Right cardiac atrium (tissue), 5 donors: ENCODE measurements at regions not wholly inside any gene's neighbourhood (a gene's known extent, or its start where the extent isn't known, plus 50 kb on each side); places are given as distances from the start of the nearest gene placed in this dataset.

Source experiments
- ATAC-seq, 2 donors: fragments of 200-7000 bp; cut with Tn5 transposase; one replicate each; pipeline versions ENCODE4 v1.8.0 to v1.9.1; 2020; ENCODE audit warnings: moderate library complexity in 2 of 2, mild to moderate bottlenecking in 1 of 2
- DNase-seq, 3 donors: peaks; one replicate each; pipeline ENCODE4 v3.0.0-alpha.2; 2020
- H3K27ac ChIP-seq: one replicate; pipeline ENCODE4 v1.5.1; 2013; ENCODE audit warnings: mild to moderate bottlenecking, low read length, control low read depth, moderate library complexity
- H3K27me3 ChIP-seq: one replicate; pipeline ENCODE4 v1.6.1; 2013; ENCODE audit not compliant: control insufficient read depth, insufficient read depth
- H3K4me1 ChIP-seq: one replicate; pipeline ENCODE4 v1.6.1; 2013; ENCODE audit warnings: low read length; ENCODE audit not compliant: control insufficient read depth, insufficient read depth
- H3K4me3 ChIP-seq: one replicate; pipeline ENCODE4 v1.5.1; 2013; ENCODE audit warnings: low read length, control low read depth
- H3K9me3 ChIP-seq: one replicate; pipeline ENCODE4 v1.6.1; 2013; ENCODE audit warnings: low read length; ENCODE audit not compliant: control insufficient read depth
- WGBS: extraction: QIAGEN DNeasy Blood & Tissue Kit; methylation state at CpG from one replicate; pipeline ENCODE4 v1.1.7; 2013; 5-methylcytosine and 5-hydroxymethylcytosine counted together
- intact Hi-C, 4 donors: fragments of 100-400 bp; cut with DNase I; formaldehyde crosslinking; loops; one replicate each; pipeline versions ENCODE4 v1.11.0 to v1.14.0; 2022 to 2023
- donor health status: healthy with polysubstance abuse.
- donor health status: DM: no; HTN: yes; CAD: no.
- donor health status: DM: no; HTN: no; CAD: no.
- donor health status: DM: no; HTN: yes; CAD: no; lungs with severe emphysema.
- donor health status: DM: yes; HTN: yes; CAD: no.

DNA sequence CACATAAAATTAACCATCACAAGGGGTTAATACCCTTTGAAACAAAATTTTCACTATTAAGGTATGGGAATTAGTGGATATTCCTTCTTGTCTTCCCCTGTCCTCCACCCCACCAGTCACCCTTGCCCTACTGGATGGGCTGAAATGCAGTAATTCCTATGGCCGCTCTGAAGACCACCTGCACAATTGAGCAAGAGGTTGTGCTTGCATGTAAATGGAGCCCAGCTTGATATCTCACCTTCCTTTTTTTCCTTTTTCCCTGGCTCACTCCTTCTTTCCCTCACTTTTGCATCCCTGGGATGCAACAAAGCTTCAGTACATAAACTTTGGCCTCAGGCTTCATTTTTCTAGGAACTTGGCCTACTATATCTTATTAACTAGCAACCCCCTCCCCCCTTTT lies 184.6 kb downstream of the SNX10 start:
- no peaks in the 10 kb centered on the region for H3K27me3 ChIP-seq
- 82% methylated on average over 1 of the region's 1 CpG for WGBS
- no peak overlapping the region for H3K4me3 ChIP-seq
- no peaks in the 10 kb centered on the region for H3K9me3 ChIP-seq
- no peaks in the 10 kb centered on the region for H3K4me1 ChIP-seq
- no peak for ATAC-seq
- DNase-seq: no peak
- intact Hi-C loops: no loop called here
- no peak overlapping the region for H3K27ac ChIP-seq

DNA sequence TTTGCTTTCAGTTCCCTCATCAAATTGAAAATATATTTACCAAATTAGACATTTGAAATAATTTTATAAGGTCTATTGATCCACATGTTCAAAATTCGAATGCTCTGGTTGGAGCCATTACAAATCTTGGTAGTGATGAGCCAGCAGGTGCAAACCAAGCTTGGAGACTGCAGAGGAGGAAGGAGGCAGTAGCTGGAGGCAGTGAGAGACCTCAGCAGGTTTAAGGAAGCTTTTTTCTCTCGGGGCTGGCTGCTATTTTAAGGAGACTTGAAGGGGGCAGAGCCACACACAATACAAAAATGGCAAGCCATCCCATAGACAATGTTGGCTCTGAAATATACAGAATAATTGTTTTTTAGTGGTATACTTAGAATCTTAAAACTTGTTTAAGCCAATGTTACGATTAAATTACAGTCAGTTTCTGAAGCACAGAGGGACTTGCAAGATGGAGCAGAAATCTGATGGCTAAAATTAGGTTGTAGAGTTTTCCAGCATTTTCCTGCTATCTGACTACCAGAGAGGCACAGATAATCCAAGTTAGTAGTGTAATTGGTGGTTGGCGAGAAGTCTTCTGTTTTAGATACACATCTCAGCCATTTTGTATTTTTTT lies 185.8 kb downstream of the SNX10 start:
- H3K27ac ChIP-seq: no peak overlapping the region
- H3K4me3 ChIP-seq: no peak overlapping the region
- 67% methylated on average over 4 of the region's 4 CpGs for WGBS
- no peaks in the 10 kb centered on the region for H3K27me3 ChIP-seq
- H3K4me1 ChIP-seq: no peaks in the 10 kb centered on the region
- ATAC-seq (no peak), DNase-seq (no peak)
- intact Hi-C loops: no loop called here
- no peaks in the 10 kb centered on the region for H3K9me3 ChIP-seq

DNA sequence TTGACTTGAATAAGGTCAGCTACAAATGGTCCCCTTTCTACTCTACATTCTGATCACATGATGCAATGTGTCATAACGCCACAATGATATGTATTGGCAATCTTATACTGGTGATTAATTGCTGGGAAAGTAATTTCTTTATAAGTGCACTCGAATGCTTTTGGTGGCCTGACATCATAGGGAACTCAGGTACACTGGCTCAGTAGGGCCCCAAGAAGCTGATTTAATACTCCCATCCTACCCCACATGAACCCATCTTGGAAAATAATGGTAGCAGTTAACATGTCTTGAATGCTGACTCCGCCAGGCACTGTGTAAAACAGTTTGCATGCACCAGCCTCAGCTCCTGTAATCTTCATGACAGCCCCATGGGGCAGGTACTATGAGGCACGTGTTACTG lies 186.9 kb downstream of the SNX10 start:
- 83% methylated on average over 4 of the region's 4 CpGs for WGBS
- H3K4me3 ChIP-seq: no peak overlapping the region

DNA sequence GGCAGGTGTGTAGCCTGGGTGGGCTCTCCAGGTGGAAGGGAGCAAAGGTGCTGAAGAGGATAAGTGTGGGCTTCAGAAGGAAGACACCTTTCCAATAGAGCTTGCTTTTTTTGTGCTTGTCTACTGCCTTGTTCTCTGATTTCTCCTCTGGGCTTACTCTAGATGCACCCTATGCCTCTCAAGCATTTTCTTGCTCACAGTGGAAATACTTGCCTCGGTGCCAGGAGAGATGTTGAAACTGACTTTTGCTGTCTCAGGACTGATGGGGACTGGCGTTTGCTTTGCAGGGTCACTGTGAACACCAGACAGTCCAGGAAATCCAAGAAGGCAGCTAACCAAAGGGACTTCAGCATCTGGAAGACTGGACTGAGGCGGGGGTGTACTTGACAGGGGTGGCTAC lies 187.9 kb downstream of the SNX10 start:
- Histone ChIP-seq H3K4me1 (no peaks in the 10 kb centered on the region), H3K27me3 (no peaks in the 10 kb centered on the region), H3K27ac (no peak overlapping the region), H3K9me3 (no peaks in the 10 kb centered on the region), H3K4me3 (no peak overlapping the region)
- 73% methylated on average over 3 of the region's 3 CpGs for WGBS
- intact Hi-C loops: no loop called here
- no peak for DNase-seq
- ATAC-seq: no peak

More for the DNA sequence above, 186.9 kb downstream of the SNX10 start:
- no peaks in the 10 kb centered on the region for H3K4me1 ChIP-seq
- ATAC-seq (no peak), DNase-seq (no peak)
- H3K27ac ChIP-seq: no peak overlapping the region
- H3K27me3 ChIP-seq: no peaks in the 10 kb centered on the region
- no peaks in the 10 kb centered on the region for H3K9me3 ChIP-seq
- intact Hi-C loops: no loop called here

DNA sequence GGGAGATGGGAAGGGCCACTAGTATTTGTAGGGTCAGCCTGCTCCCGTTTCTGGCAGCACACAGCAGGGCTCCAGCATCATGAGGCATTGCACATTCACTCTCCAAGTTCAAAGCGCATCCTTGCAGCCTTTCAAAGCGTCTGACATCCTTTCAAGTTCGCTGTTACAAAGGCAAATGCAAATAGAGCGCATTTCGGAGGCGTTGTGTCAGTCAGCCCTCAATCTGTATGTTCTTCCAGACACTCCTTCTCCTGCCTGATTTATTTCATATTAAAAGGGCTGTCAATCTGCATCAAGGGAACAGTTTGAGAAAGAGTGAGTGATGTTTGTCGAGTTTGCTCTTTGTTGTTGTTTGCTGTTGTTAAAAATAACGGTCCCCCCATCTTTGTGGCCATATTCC lies 188.5 kb downstream of the SNX10 start:
- 73% methylated on average over 9 of the region's 9 CpGs for WGBS
- H3K4me1 ChIP-seq: no peaks in the 10 kb centered on the region

DNA sequence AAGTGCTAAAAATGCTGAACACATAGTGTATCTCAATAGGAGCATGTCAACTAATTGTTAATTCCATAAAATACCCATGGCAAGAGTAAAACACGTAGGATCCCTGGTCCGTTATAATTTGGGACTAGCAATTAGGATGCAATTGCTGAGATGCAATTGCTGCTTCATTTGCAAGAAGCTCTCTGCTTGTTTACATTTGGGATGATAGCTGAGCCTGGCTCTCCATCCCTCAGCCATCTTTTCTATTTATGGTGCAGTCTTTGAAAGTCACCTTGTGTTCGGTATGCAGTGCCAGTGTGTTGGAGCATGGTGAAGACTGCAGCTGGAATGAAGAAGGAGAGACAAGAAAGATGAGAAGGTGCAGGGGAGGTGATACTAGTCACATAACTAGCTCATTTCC lies 191.3 kb downstream of the SNX10 start:
- Histone ChIP-seq H3K27ac (no peak overlapping the region), H3K4me1 (no peaks in the 10 kb centered on the region), H3K27me3 (no peaks in the 10 kb centered on the region), H3K9me3 (no peaks in the 10 kb centered on the region), H3K4me3 (no peak overlapping the region)
- 71% methylated on average over 3 of the region's 3 CpGs for WGBS
- DNase-seq (no peak), ATAC-seq (no peak)
- intact Hi-C loops: no loop called here

More for the DNA sequence above, 188.5 kb downstream of the SNX10 start:
- intact Hi-C loops: no loop called here
- Histone ChIP-seq H3K27ac (no peak overlapping the region), H3K9me3 (no peaks in the 10 kb centered on the region), H3K4me3 (no peak overlapping the region), H3K27me3 (no peaks in the 10 kb centered on the region)
- no peak for ATAC-seq
- no peak for DNase-seq

DNA sequence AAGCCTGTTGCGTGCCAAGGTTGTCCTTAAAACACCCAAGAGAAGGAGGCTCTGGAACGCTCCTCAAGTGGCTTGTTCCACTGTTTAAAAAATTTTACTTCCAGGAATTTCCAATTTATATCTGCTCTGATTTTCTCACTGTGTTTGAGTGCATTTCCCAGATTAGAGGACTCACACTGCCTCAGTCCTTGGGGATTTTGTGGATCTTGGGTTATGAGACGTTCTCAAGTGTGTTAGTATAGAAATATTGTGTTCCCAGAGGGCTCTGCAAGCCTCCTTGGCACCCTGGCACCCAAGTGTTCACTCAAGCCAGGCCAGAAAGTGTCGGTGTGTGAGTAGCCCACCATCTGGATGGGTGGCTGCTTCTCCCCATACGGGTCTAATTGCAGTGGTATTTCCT lies 192.2 kb downstream of the SNX10 start:
- no peak overlapping the region for H3K4me3 ChIP-seq
- 85% methylated on average over 5 of the region's 5 CpGs for WGBS
- H3K9me3 ChIP-seq: no peaks in the 10 kb centered on the region
- no peak for ATAC-seq
- H3K27me3 ChIP-seq: no peaks in the 10 kb centered on the region
- no peak for DNase-seq
- no peaks in the 10 kb centered on the region for H3K4me1 ChIP-seq
- intact Hi-C loops: no loop called here
- no peak overlapping the region for H3K27ac ChIP-seq

DNA sequence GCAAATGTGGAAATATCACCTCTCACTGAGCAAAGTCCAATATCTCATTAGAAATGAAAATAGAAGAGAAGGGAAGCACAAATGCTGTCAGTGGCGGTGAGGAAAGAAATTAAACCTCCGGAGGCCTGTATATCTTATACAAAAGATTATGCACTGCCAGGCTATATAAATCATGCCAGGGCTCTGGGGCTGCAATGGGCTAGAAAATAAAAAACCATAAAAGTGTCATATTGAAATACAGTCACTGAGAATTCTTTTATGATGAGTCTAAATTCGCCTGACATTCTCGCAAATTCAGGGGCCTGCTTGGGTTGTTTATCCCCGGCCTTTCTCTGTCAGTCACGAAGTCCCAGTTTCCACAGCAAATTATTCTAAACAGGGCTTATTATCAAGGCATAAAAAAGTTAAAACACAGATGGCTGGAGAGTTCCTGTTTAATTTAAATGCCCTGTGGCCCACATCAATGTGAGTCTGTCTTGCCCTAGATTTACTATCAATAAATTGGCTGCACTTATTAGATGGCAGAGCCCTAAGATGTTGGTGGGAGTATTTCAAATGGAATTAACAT lies 193.8 kb downstream of the SNX10 start:
- Histone ChIP-seq H3K9me3 (no peaks in the 10 kb centered on the region), H3K27me3 (no peaks in the 10 kb centered on the region), H3K27ac (no peak overlapping the region), H3K4me1 (no peaks in the 10 kb centered on the region), H3K4me3 (no peak overlapping the region)
- WGBS: 63% methylated on average over 6 of the region's 6 CpGs
- ATAC-seq (no peak), DNase-seq (no peak)
- intact Hi-C loops: no loop called here

DNA sequence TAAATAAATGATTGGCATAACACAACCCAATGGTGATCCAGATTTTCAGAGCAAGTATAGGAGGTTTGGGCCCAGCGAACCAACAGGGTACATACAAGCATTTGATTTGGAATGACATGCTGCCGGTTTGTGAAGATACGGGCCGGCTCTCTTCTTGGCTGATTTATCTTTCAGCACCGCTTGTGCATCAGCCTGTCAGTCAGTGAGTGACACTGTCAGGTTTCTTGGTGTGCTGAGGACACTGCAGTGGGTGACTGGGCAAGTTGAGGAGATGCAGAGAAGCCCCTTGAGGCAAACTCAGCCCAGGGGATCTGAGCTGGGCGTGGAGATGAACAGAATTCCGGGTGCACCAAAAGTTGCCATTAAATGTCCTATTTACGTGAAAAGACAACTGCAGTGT lies 194.5 kb downstream of the SNX10 start:
- intact Hi-C loops: no loop called here
- H3K27me3 ChIP-seq: no peaks in the 10 kb centered on the region
- no peaks in the 10 kb centered on the region for H3K9me3 ChIP-seq
- ATAC-seq (no peak), DNase-seq (no peak)
- H3K4me3 ChIP-seq: no peak overlapping the region
- 95% methylated on average over 8 of the region's 8 CpGs for WGBS
- no peak overlapping the region for H3K27ac ChIP-seq
- H3K4me1 ChIP-seq: no peaks in the 10 kb centered on the region

DNA sequence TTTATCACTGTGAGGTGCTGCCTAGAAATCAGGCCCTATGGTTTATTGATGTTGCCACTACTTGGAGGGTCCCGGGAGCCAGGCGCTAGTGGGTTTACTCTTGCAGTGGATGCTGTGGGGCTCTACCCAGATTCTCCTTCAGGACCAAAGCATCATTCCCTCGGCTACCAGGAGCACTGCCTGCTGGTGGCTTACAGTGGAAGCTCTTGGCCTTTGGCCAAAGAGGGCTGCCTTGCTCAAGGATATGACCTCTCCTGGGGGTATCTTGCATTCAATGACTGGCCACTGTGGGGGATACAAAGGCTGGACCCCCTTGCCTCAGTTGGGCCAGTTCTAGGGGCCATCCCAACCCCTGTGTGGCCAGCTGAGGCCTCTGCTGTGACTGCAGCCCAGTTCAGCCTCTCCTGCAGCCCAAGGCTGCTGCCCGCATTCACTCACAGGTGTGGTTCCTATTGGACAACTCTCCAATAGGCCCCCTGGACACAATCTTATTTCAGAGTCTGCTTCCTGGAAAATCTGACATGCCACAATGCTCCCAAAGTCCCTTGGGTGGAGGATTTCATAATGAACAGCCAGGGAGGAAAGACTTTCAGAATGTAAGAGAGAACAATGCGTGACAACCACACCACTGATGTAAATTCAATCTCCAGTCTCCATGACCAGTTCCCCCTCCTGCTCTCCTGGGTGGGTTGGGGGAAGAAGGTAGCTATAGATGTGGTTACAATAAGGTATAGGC lies 196.3 kb downstream of the SNX10 start:
- H3K4me1 ChIP-seq: no peaks in the 10 kb centered on the region
- H3K9me3 ChIP-seq: no peaks in the 10 kb centered on the region
- H3K27me3 ChIP-seq: no peaks in the 10 kb centered on the region
- ATAC-seq (no peak), DNase-seq (no peak)
- no peak overlapping the region for H3K27ac ChIP-seq
- intact Hi-C loops: no loop called here
- no peak overlapping the region for H3K4me3 ChIP-seq
- WGBS: 83% methylated on average over 5 of the region's 5 CpGs

DNA sequence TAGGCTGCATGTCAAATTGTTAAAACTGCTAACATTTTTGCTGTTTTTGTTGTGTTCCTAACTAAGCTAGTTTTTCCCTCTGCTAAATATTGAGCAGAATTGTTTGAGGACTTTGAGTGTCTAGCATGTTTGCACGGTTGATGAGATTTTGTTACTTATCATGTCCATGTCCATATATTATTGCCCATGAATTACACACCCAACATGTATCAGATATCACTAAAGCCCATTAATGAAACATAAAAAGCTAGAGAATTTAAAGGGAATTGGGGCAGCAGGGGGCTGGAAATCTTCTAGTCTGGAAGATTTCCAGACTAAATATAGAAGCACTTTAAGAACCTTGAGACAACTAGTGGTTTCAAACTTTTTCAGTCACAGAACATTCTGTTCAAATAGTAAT lies 197.7 kb downstream of the SNX10 start:
- Histone ChIP-seq H3K27me3 (no peaks in the 10 kb centered on the region), H3K27ac (no peak overlapping the region), H3K4me1 (no peaks in the 10 kb centered on the region), H3K4me3 (no peak overlapping the region), H3K9me3 (no peaks in the 10 kb centered on the region)
- intact Hi-C loops: no loop called here
- ATAC-seq: no peak
- DNase-seq: no peak
- 82% methylated on average over 1 of the region's 1 CpG for WGBS
